SU-DHL-6 (cell line): ENCODE measurements at regions not wholly inside any gene's neighbourhood (a gene's known extent, or its start where the extent isn't known, plus 50 kb on each side); places are given as distances from the start of the nearest gene placed in this dataset.

Experiments used
- H2AFZ ChIP-seq: fragments of 200-600 bp; sonication (generic); 2 replicates; pipeline ENCODE4 v1.6.1; 2014; ENCODE audit warnings: low read depth, mild to moderate bottlenecking, moderate library complexity, mixed read lengths, antibody characterized with exemption, low read length; ENCODE audit not compliant: severe bottlenecking
- H3F3A ChIP-seq: fragments of 200-600 bp; shearing (Covaris generic); 2 replicates; pipeline ENCODE4 v1.6.0; 2016; ENCODE audit warnings: antibody characterized with exemption, mild to moderate bottlenecking; ENCODE audit not compliant: insufficient read depth
- H3K27ac ChIP-seq: fragments of 200-600 bp; sonication (generic); 2 replicates; pipeline ENCODE4 v1.5.1; 2016; ENCODE audit warnings: low read depth, mild to moderate bottlenecking, low read length, moderate library complexity, mixed read lengths
- H3K27me3 ChIP-seq: fragments of 200-600 bp; sonication (generic), shearing (Covaris generic); 2 replicates; pipeline ENCODE4 v1.6.0; 2014; ENCODE audit warnings: mild to moderate bottlenecking, low read length
- H3K36me3 ChIP-seq: fragments of 200-600 bp; sonication (generic); 2 replicates; pipeline ENCODE4 v1.6.1; 2014; ENCODE audit warnings: mild to moderate bottlenecking, low read length, mixed read lengths
- H3K4me2 ChIP-seq: fragments of 300-600, 200-600 bp; shearing (Covaris generic), sonication (generic); 2 replicates; pipeline ENCODE4 v1.6.0; 2014; ENCODE audit warnings: low read length, low read depth, mild to moderate bottlenecking; ENCODE audit not compliant: poor library complexity, severe bottlenecking
- H3K4me3 ChIP-seq: fragments of 200-600 bp; sonication (generic); 2 replicates; pipeline ENCODE4 v1.5.1; 2014; ENCODE audit warnings: antibody characterized with exemption, low read length, mild to moderate bottlenecking, mixed read lengths; ENCODE audit not compliant: insufficient read depth, poor library complexity, severe bottlenecking
- H3K79me2 ChIP-seq: fragments of 200-600 bp; sonication (generic); 2 replicates; pipeline ENCODE4 v1.6.1; 2014; ENCODE audit warnings: mild to moderate bottlenecking, low read length, moderate library complexity; ENCODE audit not compliant: insufficient read depth
- H3K9ac ChIP-seq: fragments of 200-600 bp; sonication (generic); 2 replicates; pipeline ENCODE4 v1.7.0; 2014; ENCODE audit warnings: mild to moderate bottlenecking, low read length
- H3K9me2 ChIP-seq: fragments of 200-600 bp; sonication (generic); replicated peaks from 2 replicates; pipeline ENCODE4 v1.6.1; 2014; ENCODE audit warnings: low read length; ENCODE audit not compliant: insufficient read depth
- H3K9me3 ChIP-seq: fragments of 200-600 bp; sonication (generic); 2 replicates; pipeline ENCODE4 v1.6.1; 2014; ENCODE audit warnings: low read length, mixed read lengths; ENCODE audit not compliant: insufficient read depth
- H4K20me1 ChIP-seq: fragments of 200-600 bp; sonication (generic); 2 replicates; pipeline ENCODE4 v1.6.1; 2014; ENCODE audit warnings: low read depth, mild to moderate bottlenecking, antibody characterized with exemption, low read length, moderate library complexity, mixed read lengths
- EZH2phosphoT487 ChIP-seq: fragments of 200-600 bp; sonication (generic), shearing (Covaris generic); conservative IDR thresholded peaks from 2 replicates; pipeline ENCODE4 v1.6.1; 2018; ENCODE audit warnings: mild to moderate bottlenecking, antibody characterized with exemption, low read length, moderate library complexity, mixed read lengths
- TF ChIP-seq, protein P1 (sequence below): fragments of 200-600 bp; sonication (generic); IDR thresholded peaks from one replicate; pipeline ENCODE4 v1.5.1; 2017; ENCODE audit warnings: antibody characterized with exemption, mild to moderate bottlenecking, low read length, moderate library complexity; ENCODE audit not compliant: insufficient read depth, poor library complexity, severe bottlenecking

DNA sequence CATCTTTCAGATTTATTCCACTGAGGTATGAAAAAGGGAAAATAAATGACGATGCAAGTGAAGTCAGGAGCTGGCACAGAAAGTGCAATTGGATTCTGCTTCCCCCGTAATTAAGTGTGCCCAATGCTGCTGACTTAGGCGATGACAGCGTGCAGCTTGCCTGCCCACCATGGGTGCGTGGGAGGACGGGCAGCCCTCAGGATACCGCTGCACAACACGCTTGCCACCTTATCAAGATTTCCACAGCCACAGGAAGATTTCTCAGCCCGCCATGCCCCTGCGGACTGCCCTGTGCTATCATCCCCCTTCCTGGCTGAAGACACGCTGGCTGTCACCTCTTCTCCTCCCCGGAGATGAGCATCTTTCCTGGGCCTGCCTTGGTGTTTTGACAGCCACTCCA is 103.3 kb upstream of the BACH2 start:
- H3K27me3 ChIP-seq = no peaks in the 10 kb centered on the region
- H3K36me3 ChIP-seq = no peaks in the 10 kb centered on the region
- H3K4me3 ChIP-seq = no peak overlapping the region
- no peaks in the 10 kb centered on the region for H4K20me1 ChIP-seq
- no peaks in the 10 kb centered on the region for H3K9me2 ChIP-seq
- H3K4me2 ChIP-seq = no peak overlapping the region
- H3F3A ChIP-seq = no peaks in the 10 kb centered on the region
- H2AFZ ChIP-seq = no peak overlapping the region
- no peak overlapping the region for H3K27ac ChIP-seq
- no peak overlapping the region for H3K9ac ChIP-seq
- no peaks in the 10 kb centered on the region for H3K79me2 ChIP-seq
- no peaks in the 10 kb centered on the region for H3K9me3 ChIP-seq
- TF ChIP-seq, protein P1, sequence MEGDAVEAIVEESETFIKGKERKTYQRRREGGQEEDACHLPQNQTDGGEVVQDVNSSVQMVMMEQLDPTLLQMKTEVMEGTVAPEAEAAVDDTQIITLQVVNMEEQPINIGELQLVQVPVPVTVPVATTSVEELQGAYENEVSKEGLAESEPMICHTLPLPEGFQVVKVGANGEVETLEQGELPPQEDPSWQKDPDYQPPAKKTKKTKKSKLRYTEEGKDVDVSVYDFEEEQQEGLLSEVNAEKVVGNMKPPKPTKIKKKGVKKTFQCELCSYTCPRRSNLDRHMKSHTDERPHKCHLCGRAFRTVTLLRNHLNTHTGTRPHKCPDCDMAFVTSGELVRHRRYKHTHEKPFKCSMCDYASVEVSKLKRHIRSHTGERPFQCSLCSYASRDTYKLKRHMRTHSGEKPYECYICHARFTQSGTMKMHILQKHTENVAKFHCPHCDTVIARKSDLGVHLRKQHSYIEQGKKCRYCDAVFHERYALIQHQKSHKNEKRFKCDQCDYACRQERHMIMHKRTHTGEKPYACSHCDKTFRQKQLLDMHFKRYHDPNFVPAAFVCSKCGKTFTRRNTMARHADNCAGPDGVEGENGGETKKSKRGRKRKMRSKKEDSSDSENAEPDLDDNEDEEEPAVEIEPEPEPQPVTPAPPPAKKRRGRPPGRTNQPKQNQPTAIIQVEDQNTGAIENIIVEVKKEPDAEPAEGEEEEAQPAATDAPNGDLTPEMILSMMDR = no peak
- no peak for TF ChIP-seq EZH2phosphoT487

- TF ChIP-seq, protein P1 = no peak
- no peak for TF ChIP-seq EZH2phosphoT487
- Histone ChIP-seq H3K9me3 (no peaks in the 10 kb centered on the region), H3F3A (no peaks in the 10 kb centered on the region), H3K79me2 (no peaks in the 10 kb centered on the region), H3K27me3 (no peaks in the 10 kb centered on the region), H3K36me3 (no peaks in the 10 kb centered on the region), H3K9ac (no peak overlapping the region), H4K20me1 (no peaks in the 10 kb centered on the region), H2AFZ (no peak overlapping the region), H3K9me2 (no peaks in the 10 kb centered on the region), H3K27ac (no peak overlapping the region), H3K4me2 (no peak overlapping the region), H3K4me3 (no peak overlapping the region)
These were observed 101.5 kb upstream of the BACH2 start for GRCh38 chr6:90397929-90398674.

GRCh38 chr6:90397047-90397446 is 100.4 kb upstream of the BACH2 start:
- Histone ChIP-seq H3K4me2 (no peak overlapping the region), H3K36me3 (no peaks in the 10 kb centered on the region), H3K27me3 (no peaks in the 10 kb centered on the region), H3K9me2 (no peaks in the 10 kb centered on the region), H4K20me1 (no peaks in the 10 kb centered on the region), H3K9me3 (no peaks in the 10 kb centered on the region), H3K79me2 (no peaks in the 10 kb centered on the region), H3K27ac (no peak overlapping the region), H3K9ac (no peak overlapping the region), H2AFZ (no peak overlapping the region), H3K4me3 (no peak overlapping the region), H3F3A (no peaks in the 10 kb centered on the region)
- TF ChIP-seq EZH2phosphoT487 = no peak
- TF ChIP-seq, protein P1 = no peak
